A549 (cell line): ENCODE measurements at regions not wholly inside any gene's neighbourhood (a gene's known extent, or its start where the extent isn't known, plus 50 kb on each side); places are given as distances from the start of the nearest gene placed in this dataset.

Source experiments
- EP300 ChIP-seq, 2 experiments: fragments of >200 bp; sonication (Bioruptor Twin); formaldehyde crosslinking; IDR thresholded peaks; 2 replicates in 1 of 2; 3 replicates in 1 of 2; pipeline ENCODE4 v1.6.1; 2016 to 2017
- HMGXB4 ChIP-seq: fragments of 250-450 bp; sonication (Bioruptor Pico); IDR thresholded peaks from 2 replicates; pipeline ENCODE4 v1.5.0; 2021; ENCODE audit warnings: mild to moderate bottlenecking, moderate library complexity, borderline replicate concordance
- JUN ChIP-seq, 2 experiments: fragments of >200 bp; sonication (Bioruptor Twin); formaldehyde crosslinking; IDR thresholded peaks; 2 replicates in 1 of 2; 3 replicates in 1 of 2; pipeline ENCODE4 v1.6.1; 2016 to 2017
- MAZ ChIP-seq: fragments of 150-350 bp; IDR thresholded peaks from 2 replicates; pipeline ENCODE4 v1.6.1; 2014; ENCODE audit warnings: antibody characterized with exemption, low read depth, low read length, borderline replicate concordance
- PBX3 ChIP-seq: IDR thresholded peaks from 2 replicates; pipeline ENCODE4 v1.6.1; 2012
- PHF8 ChIP-seq: fragments of 200-600 bp; sonication (generic); IDR thresholded peaks from 2 replicates; pipeline ENCODE4 v1.6.1; 2016; ENCODE audit warnings: low read depth, mild to moderate bottlenecking, antibody characterized with exemption, moderate library complexity, borderline replicate concordance
- POLR2A ChIP-seq: IDR thresholded peaks from 2 replicates; pipeline ENCODE4 v1.6.1; 2012; ENCODE audit warnings: mild to moderate bottlenecking, low read length
- POLR2AphosphoS2 ChIP-seq: conservative IDR thresholded peaks from 2 replicates; pipeline ENCODE4 v1.6.1; 2012; ENCODE audit warnings: low read length, improper control_type of control experiment, inconsistent platforms
- RAD21 ChIP-seq, 2 experiments: fragments of >200 bp in 1 of 2; sonication (Bioruptor Twin) in 1 of 2; formaldehyde crosslinking in 1 of 2; IDR thresholded peaks in 1 of 2; conservative IDR thresholded peaks in 1 of 2; 2 replicates in 1 of 2; 3 replicates in 1 of 2; pipeline ENCODE4 v1.6.1; 2012 to 2018; ENCODE audit warnings: inconsistent platforms in 1 of 2
- RCOR1 ChIP-seq: fragments of 150-350 bp; IDR thresholded peaks from 2 replicates; pipeline ENCODE4 v1.6.1; 2014; ENCODE audit warnings: antibody characterized with exemption, low read length, low read depth
- TP53 ChIP-seq: fragments of 250-450 bp; sonication (Bioruptor Pico); IDR thresholded peaks from 2 replicates; pipeline ENCODE4 v1.5.0; 2021; ENCODE audit warnings: mild to moderate bottlenecking, moderate library complexity
- ZFP36 ChIP-seq: fragments of 450-650 bp; IDR thresholded peaks from 2 replicates; pipeline ENCODE4 v1.6.1; 2014; ENCODE audit warnings: borderline replicate concordance; ENCODE audit not compliant: partially characterized antibody
- TF ChIP-seq, protein P1 (sequence below): fragments of >200 bp; sonication (Bioruptor Twin); formaldehyde crosslinking; IDR thresholded peaks from 3 replicates; pipeline ENCODE4 v1.5.1; 2016
- TF ChIP-seq, protein P2 (sequence below): fragments of 200-600 bp; sonication (generic); IDR thresholded peaks from 2 replicates; pipeline ENCODE4 v1.6.1; 2016; ENCODE audit warnings: antibody characterized with exemption, mild to moderate bottlenecking, moderate library complexity

GRCh38 chr3:135895734-135896121 lies 69.8 kb upstream of the PPP2R3A start:
- TF ChIP-seq, protein P1, sequence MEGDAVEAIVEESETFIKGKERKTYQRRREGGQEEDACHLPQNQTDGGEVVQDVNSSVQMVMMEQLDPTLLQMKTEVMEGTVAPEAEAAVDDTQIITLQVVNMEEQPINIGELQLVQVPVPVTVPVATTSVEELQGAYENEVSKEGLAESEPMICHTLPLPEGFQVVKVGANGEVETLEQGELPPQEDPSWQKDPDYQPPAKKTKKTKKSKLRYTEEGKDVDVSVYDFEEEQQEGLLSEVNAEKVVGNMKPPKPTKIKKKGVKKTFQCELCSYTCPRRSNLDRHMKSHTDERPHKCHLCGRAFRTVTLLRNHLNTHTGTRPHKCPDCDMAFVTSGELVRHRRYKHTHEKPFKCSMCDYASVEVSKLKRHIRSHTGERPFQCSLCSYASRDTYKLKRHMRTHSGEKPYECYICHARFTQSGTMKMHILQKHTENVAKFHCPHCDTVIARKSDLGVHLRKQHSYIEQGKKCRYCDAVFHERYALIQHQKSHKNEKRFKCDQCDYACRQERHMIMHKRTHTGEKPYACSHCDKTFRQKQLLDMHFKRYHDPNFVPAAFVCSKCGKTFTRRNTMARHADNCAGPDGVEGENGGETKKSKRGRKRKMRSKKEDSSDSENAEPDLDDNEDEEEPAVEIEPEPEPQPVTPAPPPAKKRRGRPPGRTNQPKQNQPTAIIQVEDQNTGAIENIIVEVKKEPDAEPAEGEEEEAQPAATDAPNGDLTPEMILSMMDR: no peak
- TF ChIP-seq EP300 (IDR thresholded peaks at IDR 0.05) (no peak), PHF8 (no peak), RAD21 (conservative IDR thresholded peaks at IDR 0.05 in 1 of 2, IDR thresholded peaks at IDR 0.05 in 1 of 2) (no peak), ZFP36 (no peak), POLR2AphosphoS2 (no peak), MAZ (no peak), POLR2A (no peak), HMGXB4 (CRISPR knock-in tag) (no peak), JUN (IDR thresholded peaks at IDR 0.05) (no peak), TP53 (no peak), RCOR1 (no peak), PBX3 (no peak)
- TF ChIP-seq, protein P2, sequence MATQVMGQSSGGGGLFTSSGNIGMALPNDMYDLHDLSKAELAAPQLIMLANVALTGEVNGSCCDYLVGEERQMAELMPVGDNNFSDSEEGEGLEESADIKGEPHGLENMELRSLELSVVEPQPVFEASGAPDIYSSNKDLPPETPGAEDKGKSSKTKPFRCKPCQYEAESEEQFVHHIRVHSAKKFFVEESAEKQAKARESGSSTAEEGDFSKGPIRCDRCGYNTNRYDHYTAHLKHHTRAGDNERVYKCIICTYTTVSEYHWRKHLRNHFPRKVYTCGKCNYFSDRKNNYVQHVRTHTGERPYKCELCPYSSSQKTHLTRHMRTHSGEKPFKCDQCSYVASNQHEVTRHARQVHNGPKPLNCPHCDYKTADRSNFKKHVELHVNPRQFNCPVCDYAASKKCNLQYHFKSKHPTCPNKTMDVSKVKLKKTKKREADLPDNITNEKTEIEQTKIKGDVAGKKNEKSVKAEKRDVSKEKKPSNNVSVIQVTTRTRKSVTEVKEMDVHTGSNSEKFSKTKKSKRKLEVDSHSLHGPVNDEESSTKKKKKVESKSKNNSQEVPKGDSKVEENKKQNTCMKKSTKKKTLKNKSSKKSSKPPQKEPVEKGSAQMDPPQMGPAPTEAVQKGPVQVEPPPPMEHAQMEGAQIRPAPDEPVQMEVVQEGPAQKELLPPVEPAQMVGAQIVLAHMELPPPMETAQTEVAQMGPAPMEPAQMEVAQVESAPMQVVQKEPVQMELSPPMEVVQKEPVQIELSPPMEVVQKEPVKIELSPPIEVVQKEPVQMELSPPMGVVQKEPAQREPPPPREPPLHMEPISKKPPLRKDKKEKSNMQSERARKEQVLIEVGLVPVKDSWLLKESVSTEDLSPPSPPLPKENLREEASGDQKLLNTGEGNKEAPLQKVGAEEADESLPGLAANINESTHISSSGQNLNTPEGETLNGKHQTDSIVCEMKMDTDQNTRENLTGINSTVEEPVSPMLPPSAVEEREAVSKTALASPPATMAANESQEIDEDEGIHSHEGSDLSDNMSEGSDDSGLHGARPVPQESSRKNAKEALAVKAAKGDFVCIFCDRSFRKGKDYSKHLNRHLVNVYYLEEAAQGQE: no peak
